Central memory CD8-positive, alpha-beta T cell (primary cell): ENCODE measurements at regions not wholly inside any gene's neighbourhood (a gene's known extent, or its start where the extent isn't known, plus 50 kb on each side); places are given as distances from the start of the nearest gene placed in this dataset.

Experiments
- ATAC-seq: fragments of 150-1000 bp; cut with Tn5 transposase; replicated peaks from 2 replicates; pipeline ENCODE4 v1.10.0; 2022; ENCODE audit warnings: mild to moderate bottlenecking, moderate FRiP score, moderate number of reproducible peaks; ENCODE audit not compliant: poor library complexity, severe bottlenecking; ENCODE audit errors: extremely low read depth
- DNase-seq, 2 donors: peaks; one replicate each; pipeline ENCODE4 v3.0.0; 2021; ENCODE audit warnings: low spot score in 2 of 2
- H3K27ac Mint-ChIP-seq: one replicate; pipeline ENCODE4 v1.8.0; 2022; ENCODE audit warnings: low read depth, mild to moderate bottlenecking, moderate library complexity, mixed read lengths
- H3K27me3 Mint-ChIP-seq: one replicate; pipeline ENCODE4 v1.8.0; 2022; ENCODE audit warnings: mixed read lengths
- H3K36me3 Mint-ChIP-seq: one replicate; pipeline ENCODE4 v1.8.0; 2022; ENCODE audit warnings: mild to moderate bottlenecking, moderate library complexity, mixed read lengths; ENCODE audit not compliant: insufficient read depth
- H3K4me1 Mint-ChIP-seq: one replicate; pipeline ENCODE4 v1.8.0; 2022; ENCODE audit warnings: mixed read lengths
- H3K4me3 Mint-ChIP-seq: one replicate; pipeline ENCODE4 v1.8.0; 2022; ENCODE audit warnings: mild to moderate bottlenecking, moderate library complexity, mixed read lengths
- H3K9me3 Mint-ChIP-seq: one replicate; pipeline ENCODE4 v1.8.0; 2022; ENCODE audit warnings: mixed read lengths

DNA sequence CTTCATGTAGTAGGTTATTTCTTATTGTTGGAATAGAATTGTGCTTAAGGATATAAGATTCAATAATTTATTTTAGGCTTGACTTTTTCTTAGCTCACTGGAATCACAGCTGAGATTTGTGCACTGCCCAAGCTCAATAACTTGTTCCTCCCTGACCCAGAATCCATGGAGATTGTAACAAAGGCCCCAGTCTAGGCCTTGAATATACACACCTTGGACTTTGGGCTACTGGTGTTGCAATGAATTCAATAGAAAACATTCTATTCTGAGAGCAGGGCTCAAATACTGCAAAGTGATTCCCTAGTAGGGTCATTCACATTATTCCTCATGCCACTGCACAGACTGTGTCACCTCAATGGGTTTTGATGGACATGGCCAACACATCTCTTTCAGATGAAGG, 352.4 kb downstream of the GALC start:
- peaks cover 12% of the 10 kb centered on the region for H3K9me3 Mint-ChIP-seq

DNA sequence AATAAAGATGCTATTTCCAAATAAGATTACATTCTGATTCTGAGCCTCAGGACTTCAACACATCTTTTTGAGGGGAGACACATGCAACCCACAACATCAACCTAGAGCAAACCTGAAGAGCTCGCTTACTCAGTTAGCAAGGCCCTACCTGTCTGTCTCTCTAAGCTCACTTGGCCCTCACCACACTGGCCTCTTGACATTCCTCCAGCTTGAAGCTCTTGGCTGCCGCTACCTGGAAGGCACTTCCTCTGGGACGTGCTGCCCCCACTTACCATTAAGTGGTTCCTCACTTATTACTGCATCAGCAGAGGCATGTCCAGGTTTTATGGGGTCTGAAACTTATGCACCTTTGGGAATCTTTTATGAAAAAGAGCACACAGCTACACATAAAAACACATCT, 354.8 kb downstream of the GALC start:
- Mint-ChIP-seq H3K4me1 (no peaks in the 10 kb centered on the region), H3K27ac (no peak overlapping the region), H3K9me3 (peaks cover 7% of the 10 kb centered on the region), H3K4me3 (no peak overlapping the region), H3K27me3 (no peaks in the 10 kb centered on the region), H3K36me3 (no peaks in the 10 kb centered on the region)
- ATAC-seq (no peak), DNase-seq (no peak)

More for the DNA sequence above, 352.4 kb downstream of the GALC start:
- ATAC-seq (no peak), DNase-seq (no peak)
- Mint-ChIP-seq H3K27ac (no peak overlapping the region), H3K36me3 (no peaks in the 10 kb centered on the region), H3K4me3 (no peak overlapping the region), H3K4me1 (no peaks in the 10 kb centered on the region), H3K27me3 (no peaks in the 10 kb centered on the region)

DNA sequence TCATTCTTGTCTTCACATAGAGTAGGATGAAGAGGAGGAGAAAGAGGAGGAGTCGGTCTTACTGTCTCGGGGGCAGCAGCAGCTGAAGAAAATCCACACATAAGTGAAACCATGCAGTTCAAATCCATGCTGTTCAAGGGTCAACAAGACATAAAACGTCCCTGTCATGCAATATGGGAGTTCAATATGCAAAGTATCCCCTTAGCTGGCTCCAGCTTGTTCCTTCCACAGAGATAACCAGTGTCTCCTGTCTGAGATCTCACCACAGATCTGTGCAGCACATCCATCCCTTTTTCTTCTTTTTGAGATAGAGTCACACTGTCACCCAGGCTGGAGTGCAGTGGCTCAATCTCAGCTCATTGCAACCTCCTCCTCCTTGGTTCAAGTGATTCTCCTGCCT, 357.5 kb downstream of the GALC start:
- Mint-ChIP-seq H3K27me3 (no peaks in the 10 kb centered on the region), H3K27ac (no peak overlapping the region), H3K36me3 (no peaks in the 10 kb centered on the region), H3K4me1 (no peaks in the 10 kb centered on the region), H3K4me3 (no peak overlapping the region), H3K9me3 (peaks cover 12% of the 10 kb centered on the region)
- ATAC-seq (no peak), DNase-seq (no peak)

DNA sequence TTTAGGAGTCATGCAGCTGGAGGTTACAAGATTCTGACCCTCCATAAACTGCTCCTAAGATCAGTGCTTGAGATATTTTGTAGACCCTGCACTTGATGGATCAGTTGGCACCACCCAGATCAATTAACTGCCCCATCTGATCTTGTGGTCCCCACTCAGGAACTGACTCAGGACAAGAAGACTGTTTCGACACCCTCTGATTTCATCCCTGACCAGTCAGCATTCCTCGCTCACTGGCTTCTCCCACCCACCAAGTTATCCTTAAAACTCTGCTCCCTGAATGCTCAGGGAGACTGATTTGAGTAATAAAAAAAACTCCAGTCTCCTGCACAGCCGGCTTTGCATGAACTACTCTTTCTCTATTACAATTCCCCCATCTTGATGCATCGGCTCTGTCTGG, 360.2 kb downstream of the GALC start:
- Mint-ChIP-seq H3K4me3 (no peak overlapping the region), H3K27ac (no peak overlapping the region), H3K4me1 (no peaks in the 10 kb centered on the region), H3K27me3 (no peaks in the 10 kb centered on the region), H3K9me3 (peaks cover 13% of the 10 kb centered on the region), H3K36me3 (no peaks in the 10 kb centered on the region)
- DNase-seq, result no peak
- ATAC-seq, result no peak

DNA sequence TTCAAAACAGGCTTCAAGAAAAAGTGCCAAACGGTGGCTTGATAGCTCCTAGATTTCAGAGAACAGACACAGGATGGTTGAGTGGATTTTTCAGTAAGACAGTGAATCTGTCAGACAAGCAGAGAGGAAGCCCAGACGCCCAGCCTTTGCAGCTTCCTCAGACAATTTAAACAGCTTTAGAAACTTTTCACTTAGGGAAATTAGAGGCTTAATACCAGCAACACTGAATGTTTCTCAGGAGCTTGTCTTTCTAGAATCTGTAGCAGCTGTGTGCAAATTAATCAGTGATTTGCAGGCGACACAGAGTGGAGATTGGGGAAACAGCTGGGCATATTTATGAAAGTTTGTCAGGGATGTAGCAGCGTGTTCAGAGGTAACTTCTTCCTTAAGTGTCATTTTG, 362.1 kb downstream of the GALC start:
- Mint-ChIP-seq H3K4me3 (no peak overlapping the region), H3K27ac (no peak overlapping the region), H3K4me1 (no peaks in the 10 kb centered on the region), H3K9me3 (peaks cover 15% of the 10 kb centered on the region), H3K36me3 (no peaks in the 10 kb centered on the region), H3K27me3 (no peaks in the 10 kb centered on the region)
- ATAC-seq (no peak), DNase-seq (no peak)

DNA sequence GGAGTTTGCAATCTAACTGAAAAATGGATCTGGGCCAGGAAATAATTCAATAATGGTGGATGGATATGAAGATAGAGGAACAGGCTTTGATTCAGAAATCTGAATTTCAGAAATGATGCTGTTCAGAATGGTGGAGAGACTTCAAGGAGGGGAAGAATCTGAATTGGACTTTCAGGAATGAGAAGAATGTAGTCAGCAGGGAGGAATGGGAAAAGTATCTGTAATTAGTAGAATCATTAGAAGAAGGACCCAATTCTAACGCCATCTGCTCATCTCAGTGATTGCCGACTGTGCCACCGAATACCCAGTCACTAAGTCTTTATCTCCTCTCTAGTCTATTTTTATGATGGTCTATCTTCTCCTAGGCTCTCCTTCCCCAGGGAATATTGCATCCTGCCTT, 363.2 kb downstream of the GALC start:
- ATAC-seq, result no peak
- H3K4me3 Mint-ChIP-seq, result no peak overlapping the region
- no peak overlapping the region for H3K27ac Mint-ChIP-seq
- peaks cover 15% of the 10 kb centered on the region for H3K9me3 Mint-ChIP-seq
- H3K36me3 Mint-ChIP-seq, result no peaks in the 10 kb centered on the region
- H3K27me3 Mint-ChIP-seq, result no peaks in the 10 kb centered on the region
- H3K4me1 Mint-ChIP-seq, result no peaks in the 10 kb centered on the region
- DNase-seq, result no peak

DNA sequence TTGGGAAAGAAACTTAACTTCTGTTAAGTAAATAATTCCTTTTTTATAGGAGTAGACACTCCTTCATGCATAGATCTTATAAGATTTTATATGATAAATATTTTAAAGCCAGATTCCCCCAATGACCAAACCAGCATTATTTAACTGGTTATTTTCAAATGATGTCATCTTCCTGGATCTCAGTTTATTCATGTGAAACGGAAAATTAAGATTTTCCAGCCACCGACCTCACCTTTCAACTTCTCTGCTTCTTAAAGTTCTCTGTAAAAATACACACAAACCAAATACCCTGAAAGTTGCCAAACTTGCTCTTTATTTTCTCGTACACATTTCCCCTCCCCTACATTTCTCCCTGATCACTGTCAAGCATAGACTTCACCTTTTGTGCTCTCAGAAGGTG, 364.2 kb downstream of the GALC start:
- no peak for ATAC-seq
- no peak overlapping the region for H3K27ac Mint-ChIP-seq
- H3K27me3 Mint-ChIP-seq, result no peaks in the 10 kb centered on the region
- no peak for DNase-seq
- H3K4me3 Mint-ChIP-seq, result no peak overlapping the region
- H3K4me1 Mint-ChIP-seq, result no peaks in the 10 kb centered on the region
- H3K36me3 Mint-ChIP-seq, result no peaks in the 10 kb centered on the region
- peaks cover 15% of the 10 kb centered on the region for H3K9me3 Mint-ChIP-seq

DNA sequence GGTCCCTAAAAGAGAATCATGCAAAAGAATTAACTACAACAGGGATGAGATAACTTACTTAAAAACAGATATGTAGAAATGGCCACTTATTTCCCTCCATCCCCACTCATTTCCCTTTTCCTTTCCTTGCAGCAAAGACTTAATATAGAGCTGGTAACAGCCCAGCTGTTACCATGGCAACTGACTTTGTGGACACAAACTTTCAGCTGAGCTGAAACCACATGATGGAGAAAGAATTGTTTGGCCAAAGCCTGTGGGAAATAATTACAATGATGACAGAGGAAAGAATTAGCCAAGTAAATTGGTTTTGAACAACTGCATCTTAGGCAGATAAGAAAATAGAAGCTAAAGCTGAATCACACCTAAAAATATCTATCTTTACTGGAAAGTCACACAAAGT, 364.9 kb downstream of the GALC start:
- Mint-ChIP-seq H3K27me3 (no peaks in the 10 kb centered on the region), H3K27ac (no peak overlapping the region), H3K4me1 (no peaks in the 10 kb centered on the region), H3K4me3 (no peak overlapping the region), H3K9me3 (peaks cover 16% of the 10 kb centered on the region), H3K36me3 (no peaks in the 10 kb centered on the region)
- ATAC-seq (no peak), DNase-seq (no peak)

DNA sequence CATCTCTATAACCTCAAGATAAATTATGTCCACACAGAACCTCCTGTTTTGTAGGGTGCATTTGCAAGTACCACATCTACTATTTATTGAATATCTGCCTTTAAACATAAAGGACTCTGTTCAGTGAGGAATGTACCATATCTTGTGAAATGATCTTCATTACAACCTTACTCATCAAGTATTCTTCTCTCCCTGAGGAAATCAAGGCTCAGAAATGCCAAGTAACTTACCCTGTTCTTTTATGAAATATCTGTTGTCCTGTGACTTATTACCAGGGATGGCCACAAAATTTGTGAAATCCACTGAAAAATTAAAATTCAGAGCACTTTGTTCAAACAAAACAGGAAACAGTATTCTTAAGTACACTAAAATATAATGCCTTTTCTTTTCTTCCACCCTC, 366.7 kb downstream of the GALC start:
- no peak overlapping the region for H3K27ac Mint-ChIP-seq
- no peak for ATAC-seq
- peaks cover 23% of the 10 kb centered on the region for H3K9me3 Mint-ChIP-seq
- no peaks in the 10 kb centered on the region for H3K4me1 Mint-ChIP-seq
- no peaks in the 10 kb centered on the region for H3K36me3 Mint-ChIP-seq
- H3K4me3 Mint-ChIP-seq, result no peak overlapping the region
- no peaks in the 10 kb centered on the region for H3K27me3 Mint-ChIP-seq
- DNase-seq, result no peak

DNA sequence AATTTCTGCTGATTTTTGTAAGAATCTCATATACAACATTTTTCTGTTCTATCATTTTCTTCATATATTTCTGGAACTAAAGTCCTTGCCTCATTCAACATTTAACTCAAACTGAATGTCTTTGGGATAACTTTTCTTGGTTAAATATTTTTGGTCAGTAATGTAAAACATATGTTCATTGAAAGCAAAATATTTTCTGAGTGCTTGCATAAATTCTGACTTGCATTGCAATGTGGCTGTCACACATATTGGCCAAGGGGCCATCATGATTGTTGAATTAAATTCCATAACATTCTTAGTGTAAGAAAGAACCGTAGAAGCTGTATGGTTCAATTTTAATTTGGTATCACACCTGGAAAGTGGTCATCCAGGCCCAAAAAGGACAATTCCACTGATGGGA, 369.4 kb downstream of the GALC start:
- ATAC-seq (no peak), DNase-seq (no peak)
- peaks cover 24% of the 10 kb centered on the region for H3K9me3 Mint-ChIP-seq
- no peak overlapping the region for H3K4me3 Mint-ChIP-seq
- H3K4me1 Mint-ChIP-seq, result no peaks in the 10 kb centered on the region
- no peaks in the 10 kb centered on the region for H3K36me3 Mint-ChIP-seq
- H3K27ac Mint-ChIP-seq, result no peak overlapping the region
- H3K27me3 Mint-ChIP-seq, result no peaks in the 10 kb centered on the region

DNA sequence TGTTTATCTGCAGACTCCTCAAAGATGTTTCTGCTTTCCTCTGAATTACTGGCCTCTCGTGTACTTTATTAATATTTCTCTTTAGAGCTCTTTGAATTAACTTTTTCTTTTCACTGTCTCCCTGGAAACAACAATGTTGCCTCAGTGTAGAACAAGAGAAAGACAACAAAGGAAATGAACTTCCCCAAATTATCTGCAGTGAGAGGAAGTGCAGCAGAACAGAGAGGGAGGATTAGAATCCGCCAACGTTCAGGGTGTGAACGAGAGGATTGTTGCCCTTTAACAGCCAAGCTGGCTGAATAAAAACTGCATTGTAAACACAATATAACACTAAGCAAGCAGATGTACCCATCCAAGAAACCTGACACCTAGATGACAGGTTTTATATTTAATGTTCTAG, 375.9 kb downstream of the GALC start:
- ATAC-seq (no peak), DNase-seq (no peak)
- Mint-ChIP-seq H3K27me3 (no peaks in the 10 kb centered on the region), H3K27ac (no peak overlapping the region), H3K4me3 (no peak overlapping the region), H3K9me3 (peaks cover 7% of the 10 kb centered on the region), H3K36me3 (no peaks in the 10 kb centered on the region), H3K4me1 (no peaks in the 10 kb centered on the region)

DNA sequence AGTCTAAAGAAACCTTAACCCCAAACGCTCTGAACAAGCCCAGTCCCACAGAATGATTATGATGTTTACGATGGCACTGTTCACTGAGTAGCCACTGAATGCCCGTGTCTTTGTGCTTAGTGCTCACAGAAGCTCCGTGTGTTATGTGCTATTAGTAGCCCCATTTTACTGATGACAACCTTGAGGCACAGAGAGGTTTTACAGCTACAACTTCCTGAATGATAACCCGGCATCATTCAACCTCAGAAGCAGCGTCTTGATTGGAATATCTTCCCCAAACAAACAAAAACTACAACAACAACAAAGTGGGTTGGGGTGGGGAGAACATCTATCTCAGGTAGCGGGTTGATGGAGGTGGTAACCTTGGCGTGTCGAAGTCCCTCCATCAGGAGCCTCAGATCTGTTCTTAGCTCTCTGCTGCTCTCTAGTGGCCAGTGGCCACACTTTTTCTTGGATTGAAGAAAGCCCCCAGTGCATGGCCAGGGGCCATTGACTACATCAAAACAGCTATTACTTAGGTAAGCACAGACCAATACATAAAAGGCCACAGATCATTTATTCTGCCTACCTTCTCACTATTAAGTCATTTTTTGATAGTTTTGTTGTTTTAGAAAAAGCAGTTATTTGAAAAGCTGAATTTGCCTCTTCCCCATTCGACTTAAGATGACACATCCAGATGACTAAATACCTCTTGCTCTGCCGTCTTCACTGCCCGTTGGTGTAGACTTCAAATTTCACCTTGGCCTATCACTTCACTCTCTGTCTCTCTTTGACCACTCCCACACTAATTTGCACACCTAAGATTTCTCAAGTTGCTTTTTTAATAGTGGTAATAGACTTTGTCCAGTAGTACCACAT, 376.9 kb downstream of the GALC start:
- no peak for DNase-seq
- Mint-ChIP-seq H3K4me1 (no peaks in the 10 kb centered on the region), H3K9me3 (peaks cover 5% of the 10 kb centered on the region), H3K4me3 (no peak overlapping the region), H3K27me3 (no peaks in the 10 kb centered on the region), H3K27ac (no peak overlapping the region), H3K36me3 (no peaks in the 10 kb centered on the region)
- no peak for ATAC-seq

DNA sequence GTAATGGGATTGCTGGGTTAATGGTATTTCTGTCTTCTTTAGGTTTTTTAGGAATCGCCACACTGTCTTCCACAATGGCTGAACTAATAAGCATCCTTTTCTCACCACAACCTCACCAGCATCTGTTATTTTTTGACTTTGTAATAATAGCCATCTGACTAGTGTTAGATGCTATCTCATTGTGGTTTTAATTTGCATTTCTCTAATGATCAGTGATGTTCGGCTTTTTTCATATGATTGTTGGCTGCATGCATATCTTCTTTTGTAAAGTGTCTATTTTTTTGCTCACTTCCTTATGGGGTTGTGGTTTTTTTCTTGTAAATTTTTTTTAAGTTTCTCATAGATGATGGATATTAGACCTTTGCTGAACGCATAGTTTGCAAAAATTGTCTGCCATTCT, 377.9 kb downstream of the GALC start:
- H3K4me3 Mint-ChIP-seq, result no peak overlapping the region
- ATAC-seq (no peak), DNase-seq (no peak)
- H3K9me3 Mint-ChIP-seq, result peaks cover 5% of the 10 kb centered on the region
- H3K36me3 Mint-ChIP-seq, result no peaks in the 10 kb centered on the region
- no peak overlapping the region for H3K27ac Mint-ChIP-seq
- H3K27me3 Mint-ChIP-seq, result no peaks in the 10 kb centered on the region
- H3K4me1 Mint-ChIP-seq, result no peaks in the 10 kb centered on the region
